CD14-positive monocyte (primary cell): ENCODE measurements at regions not wholly inside any gene's neighbourhood (a gene's known extent, or its start where the extent isn't known, plus 50 kb on each side); places are given as distances from the start of the nearest gene placed in this dataset.

Source experiments
- DNase-seq, 3 donors: peaks; one replicate each; pipeline ENCODE4 v3.0.0-alpha.2; 2011 to 2022
- H2AFZ ChIP-seq: 2 replicates; pipeline ENCODE4 v1.6.0; 2012; ENCODE audit warnings: mild to moderate bottlenecking, low read depth, low read length, inconsistent platforms; ENCODE audit not compliant: insufficient read depth, poor library complexity, severe bottlenecking
- H3K27ac ChIP-seq, 2 donors: 1 replicate in 1 of 2; 2 replicates in 1 of 2; pipeline ENCODE4 v1.5.1; 2012 to 2013; ENCODE audit warnings: low read length in 2 of 2, control low read depth in 1 of 2, inconsistent platforms in 1 of 2, low read depth in 1 of 2, mild to moderate bottlenecking in 1 of 2
- H3K27me3 ChIP-seq, 2 donors: one replicate each; pipeline versions ENCODE4 v1.6.0 to v1.6.1; 2011 to 2013; ENCODE audit warnings: low read length in 2 of 2; ENCODE audit not compliant: control insufficient read depth in 2 of 2, insufficient read depth in 2 of 2
- H3K36me3 ChIP-seq, 2 donors: replicated peaks in 1 of 2; 1 replicate in 1 of 2; 2 replicates in 1 of 2; pipeline versions ENCODE4 v1.5.1 to v1.6.1; 2012 to 2013; ENCODE audit warnings: low read length in 2 of 2, control low read depth in 1 of 2, inconsistent platforms in 1 of 2, mild to moderate bottlenecking in 1 of 2; ENCODE audit not compliant: insufficient read depth in 2 of 2, control insufficient read depth in 1 of 2
- H3K4me1 ChIP-seq, 2 donors: 1 replicate in 1 of 2; 2 replicates in 1 of 2; pipeline versions ENCODE4 v1.5.1 to v1.6.1; 2012 to 2013; ENCODE audit warnings: low read length in 2 of 2, control low read depth in 1 of 2, inconsistent platforms in 1 of 2, mild to moderate bottlenecking in 1 of 2, moderate library complexity in 1 of 2; ENCODE audit not compliant: insufficient read depth in 2 of 2, control insufficient read depth in 1 of 2
- H3K4me2 ChIP-seq: replicated peaks from 2 replicates; pipeline ENCODE3; 2012; ENCODE audit warnings: low read length, moderate library complexity, mild to moderate bottlenecking; ENCODE audit not compliant: poor library complexity, severe bottlenecking; ENCODE audit errors: extremely low read depth
- H3K4me3 ChIP-seq, 3 experiments: fragments of 200-600 bp in 1 of 3; sonication (generic) in 1 of 3; replicated peaks in 1 of 3; 1 replicate in 2 of 3; 2 replicates in 1 of 3; pipeline ENCODE4 v1.5.1; 2011 to 2013; ENCODE audit warnings: low read length in 3 of 3, mild to moderate bottlenecking in 3 of 3, control low read depth in 2 of 3, low read depth in 2 of 3, inconsistent platforms in 1 of 3, moderate library complexity in 1 of 3
- H3K79me2 ChIP-seq: 2 replicates; pipeline ENCODE4 v1.6.0; 2012; ENCODE audit warnings: mild to moderate bottlenecking, control low read depth, inconsistent platforms, low read length, moderate library complexity; ENCODE audit not compliant: insufficient read depth
- H3K9ac ChIP-seq: 2 replicates; pipeline ENCODE4 v1.6.0; 2017; ENCODE audit warnings: low read length, mild to moderate bottlenecking; ENCODE audit not compliant: insufficient read depth, poor library complexity, severe bottlenecking
- H3K9me3 ChIP-seq, 2 donors: replicated peaks in 1 of 2; 1 replicate in 1 of 2; 2 replicates in 1 of 2; pipeline versions ENCODE4 v1.5.1 to v1.6.1; 2012 to 2013; ENCODE audit warnings: low read length in 2 of 2, control low read depth in 1 of 2; ENCODE audit not compliant: control insufficient read depth in 1 of 2, insufficient read depth in 1 of 2
- H4K20me1 ChIP-seq: 2 replicates; pipeline ENCODE4 v1.6.0; 2012; ENCODE audit warnings: mild to moderate bottlenecking, low read length, control low read depth, moderate library complexity; ENCODE audit not compliant: insufficient read depth
- H3K27ac Mint-ChIP-seq, 7 donors: one replicate each; pipeline ENCODE4 v1.8.0; 2020; ENCODE audit warnings: mild to moderate bottlenecking in 7 of 7, mixed read lengths in 7 of 7, moderate library complexity in 6 of 7, inconsistent platforms in 2 of 7
- H3K27me3 Mint-ChIP-seq, 3 donors: one replicate each; pipeline ENCODE4 v1.8.0; 2021 to 2022; ENCODE audit warnings: low read depth in 3 of 3, mild to moderate bottlenecking in 3 of 3, mixed read lengths in 3 of 3, moderate library complexity in 3 of 3, inconsistent platforms in 1 of 3
- H3K36me3 Mint-ChIP-seq, 2 donors: one replicate each; pipeline ENCODE4 v1.8.0; 2020; ENCODE audit warnings: mixed read lengths in 2 of 2, inconsistent platforms in 1 of 2, mild to moderate bottlenecking in 1 of 2
- H3K4me1 Mint-ChIP-seq: one replicate; pipeline ENCODE4 v1.8.0; 2020; ENCODE audit warnings: mild to moderate bottlenecking, mixed read lengths
- H3K4me3 Mint-ChIP-seq, 2 donors: one replicate each; pipeline ENCODE4 v1.8.0; 2020; ENCODE audit warnings: mild to moderate bottlenecking in 2 of 2, mixed read lengths in 2 of 2, moderate library complexity in 1 of 2
- H3K9me3 Mint-ChIP-seq, 7 donors: one replicate each; pipeline ENCODE4 v1.8.0; 2020 to 2022; ENCODE audit warnings: mixed read lengths in 7 of 7, mild to moderate bottlenecking in 6 of 7, moderate library complexity in 6 of 7, inconsistent platforms in 2 of 7
- WGBS: methylation state at CpG from one replicate; pipeline ENCODE4 v1.1.5; 2013; ENCODE audit warnings: missing lambda C conversion rate; ENCODE audit not compliant: insufficient coverage; 5-methylcytosine and 5-hydroxymethylcytosine counted together
- intact Hi-C, 2 donors: fragments of 100-400 bp; cut with micrococcal nuclease; formaldehyde crosslinking; loops; one replicate each; pipeline versions ENCODE4 v1.15.0 to v1.15.1; 2023
- TF ChIP-seq, protein P1 (sequence below): fragments of 200-600 bp; IDR thresholded peaks from one replicate; pipeline ENCODE4 v1.8.0; 2022; ENCODE audit warnings: antibody characterized with exemption, mild to moderate bottlenecking

DNA sequence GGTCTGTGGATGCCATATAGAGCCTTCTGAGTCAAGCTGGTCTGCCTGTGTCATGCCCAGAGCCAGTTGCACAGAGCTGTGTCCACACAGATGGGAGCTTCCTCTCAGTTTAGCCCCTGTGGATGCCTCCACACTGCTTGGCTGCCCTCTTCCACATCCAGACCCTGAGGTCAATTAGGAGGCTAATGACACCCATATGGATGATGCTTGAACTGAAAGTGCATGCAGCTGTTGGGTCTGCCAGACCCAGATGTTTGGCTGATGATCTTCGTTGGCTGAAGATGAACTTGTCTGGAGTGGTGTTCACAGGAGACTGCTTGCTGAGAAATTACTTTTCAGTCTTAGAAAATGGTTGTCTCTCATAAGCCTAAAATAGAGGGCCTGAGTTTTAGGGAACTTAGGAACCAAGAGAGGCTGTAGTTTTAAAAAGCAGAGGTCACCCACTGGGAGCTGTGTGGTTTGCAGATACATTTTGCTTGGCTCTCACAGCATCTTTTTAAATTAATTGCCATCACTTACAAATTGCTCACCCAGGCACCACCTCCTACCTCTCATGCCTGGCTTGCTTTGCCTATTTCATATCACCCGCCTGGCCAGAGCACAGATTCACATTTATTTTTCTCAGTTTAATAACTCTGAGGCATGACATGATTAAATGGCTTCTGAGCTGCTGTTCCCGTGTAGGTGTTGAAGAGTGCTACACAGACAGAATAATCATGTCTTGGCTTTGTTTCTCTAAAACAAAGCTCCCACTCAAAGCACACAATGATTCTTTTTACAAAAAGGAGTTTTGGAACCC lies 176.1 kb downstream of the MINAR1 start:
- Histone ChIP-seq H3K27me3 (peaks cover 0 to 2% of the 10 kb centered on the region in 2 donors), H3K36me3 (no peaks in the 10 kb centered on the region), H3K4me3 (no peak overlapping the region), H3K4me2 (no peak overlapping the region), H3K27ac (no peak overlapping the region), H3K9ac (no peak overlapping the region), H3K4me1 (no peaks in the 10 kb centered on the region), H4K20me1 (no peaks in the 10 kb centered on the region), H3K79me2 (no peaks in the 10 kb centered on the region), H2AFZ (no peak overlapping the region), H3K9me3 (no peaks in the 10 kb centered on the region)
- TF ChIP-seq, protein P1, sequence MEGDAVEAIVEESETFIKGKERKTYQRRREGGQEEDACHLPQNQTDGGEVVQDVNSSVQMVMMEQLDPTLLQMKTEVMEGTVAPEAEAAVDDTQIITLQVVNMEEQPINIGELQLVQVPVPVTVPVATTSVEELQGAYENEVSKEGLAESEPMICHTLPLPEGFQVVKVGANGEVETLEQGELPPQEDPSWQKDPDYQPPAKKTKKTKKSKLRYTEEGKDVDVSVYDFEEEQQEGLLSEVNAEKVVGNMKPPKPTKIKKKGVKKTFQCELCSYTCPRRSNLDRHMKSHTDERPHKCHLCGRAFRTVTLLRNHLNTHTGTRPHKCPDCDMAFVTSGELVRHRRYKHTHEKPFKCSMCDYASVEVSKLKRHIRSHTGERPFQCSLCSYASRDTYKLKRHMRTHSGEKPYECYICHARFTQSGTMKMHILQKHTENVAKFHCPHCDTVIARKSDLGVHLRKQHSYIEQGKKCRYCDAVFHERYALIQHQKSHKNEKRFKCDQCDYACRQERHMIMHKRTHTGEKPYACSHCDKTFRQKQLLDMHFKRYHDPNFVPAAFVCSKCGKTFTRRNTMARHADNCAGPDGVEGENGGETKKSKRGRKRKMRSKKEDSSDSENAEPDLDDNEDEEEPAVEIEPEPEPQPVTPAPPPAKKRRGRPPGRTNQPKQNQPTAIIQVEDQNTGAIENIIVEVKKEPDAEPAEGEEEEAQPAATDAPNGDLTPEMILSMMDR: no peak
- Mint-ChIP-seq H3K27me3 (peaks cover 1 to 3% (median 2%) of the 10 kb centered on the region in 3 donors), H3K36me3 (no peaks in the 10 kb centered on the region), H3K27ac (no peak overlapping the region), H3K4me1 (no peaks in the 10 kb centered on the region), H3K9me3 (peaks cover 0 to 5% (median 0%) of the 10 kb centered on the region in 7 donors), H3K4me3 (no peak overlapping the region)
- DNase-seq: no peak
- WGBS: 90% methylated on average over 1 of the region's 3 CpGs
- intact Hi-C loops: no loop called here

DNA sequence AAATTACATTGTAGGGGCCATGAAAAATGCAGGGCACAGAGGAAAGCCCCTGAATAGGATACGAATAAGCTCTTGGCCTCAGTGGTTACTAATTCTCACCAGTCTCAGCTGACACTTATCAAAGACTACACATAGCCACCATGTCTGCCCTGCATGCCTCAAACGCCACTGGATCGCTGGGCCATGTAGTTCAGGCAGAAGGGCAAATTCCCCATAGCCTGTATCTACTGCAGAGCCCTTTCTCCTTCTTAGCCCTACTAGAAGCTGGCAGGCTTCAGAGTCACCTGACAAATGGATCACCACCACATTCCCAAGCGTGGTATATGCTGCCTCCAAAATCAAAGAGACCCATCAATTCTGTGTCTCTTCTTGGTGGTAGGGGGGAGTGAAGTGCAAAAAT lies 177.4 kb downstream of the MINAR1 start:
- Histone ChIP-seq H3K36me3 (no peaks in the 10 kb centered on the region), H3K27me3 (peaks cover 0 to 2% of the 10 kb centered on the region in 2 donors), H3K79me2 (no peaks in the 10 kb centered on the region), H3K27ac (no peak overlapping the region), H3K4me3 (no peak overlapping the region), H2AFZ (no peak overlapping the region), H4K20me1 (no peaks in the 10 kb centered on the region), H3K4me2 (no peak overlapping the region), H3K9ac (no peak overlapping the region), H3K9me3 (no peaks in the 10 kb centered on the region), H3K4me1 (no peaks in the 10 kb centered on the region)
- WGBS: 100% methylated on average over 3 of the region's 4 CpGs
- no peak overlapping the region for H3K4me3 Mint-ChIP-seq
- DNase-seq: no peak
- peak overlapping the region in 1 of 7 donors; percentile 45 for H3K27ac Mint-ChIP-seq
- no peaks in the 10 kb centered on the region for H3K4me1 Mint-ChIP-seq
- peaks cover 0 to 5% (median 0%) of the 10 kb centered on the region in 7 donors for H3K9me3 Mint-ChIP-seq
- H3K36me3 Mint-ChIP-seq: no peaks in the 10 kb centered on the region
- TF ChIP-seq, protein P1: no peak
- peaks cover 1 to 3% (median 2%) of the 10 kb centered on the region in 3 donors for H3K27me3 Mint-ChIP-seq
- intact Hi-C loops: no loop called here
